ENCODE measurements at regions not wholly inside any gene's neighbourhood (a gene's known extent, or its start where the extent isn't known, plus 50 kb on each side); places are given as distances from the start of the nearest gene placed in this dataset.

DNA sequence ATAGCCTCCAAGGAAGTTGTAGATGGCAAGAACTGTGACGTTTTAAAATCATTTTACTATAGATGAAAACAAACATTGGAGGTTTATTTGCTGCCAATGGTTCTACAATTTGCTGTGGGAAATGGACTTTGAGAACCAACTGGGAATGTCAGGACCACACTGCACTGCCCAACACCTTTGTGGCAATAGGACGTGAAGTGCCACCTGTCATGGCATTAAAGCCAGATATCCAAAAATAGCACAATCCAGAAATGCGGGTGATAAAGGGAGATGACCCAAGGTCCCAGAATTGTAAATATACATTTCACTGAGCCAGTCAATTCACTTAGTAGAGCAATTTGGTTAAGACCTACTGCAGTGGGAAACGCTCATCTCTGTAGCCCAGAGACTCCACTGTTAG, 116.4 kb downstream of the MPP7 start:
- no peaks in the 10 kb centered on the region for H3K9me2 ChIP-seq (ENCODE audit: insufficient read depth, low read length)
- H3K9ac ChIP-seq (ENCODE audit: low read length), result no peak overlapping the region
- no peaks in the 10 kb centered on the region for H3K79me2 ChIP-seq (replicated peaks; ENCODE audit: insufficient read depth, low read length)
- no peaks in the 10 kb centered on the region for H3K9me3 ChIP-seq (ENCODE audit: low read length)
- no peaks in the 10 kb centered on the region for H3F3A ChIP-seq (ENCODE audit: insufficient read depth, low read length, poor library complexity, severe bottlenecking)
- H3K27ac ChIP-seq (ENCODE audit: low read length), result no peak overlapping the region
- H3K36me3 ChIP-seq (ENCODE audit: insufficient read depth, low read length), result no peaks in the 10 kb centered on the region
- no peak overlapping the region for H3K4me2 ChIP-seq (ENCODE audit: low read length)
- H3K4me3 ChIP-seq (ENCODE audit: low read length), result no peak overlapping the region
- no peaks in the 10 kb centered on the region for H4K20me1 ChIP-seq (ENCODE audit: insufficient read depth)
- no peak overlapping the region for H2AFZ ChIP-seq (ENCODE audit: low read depth, low read length)
- TF ChIP-seq TAF1 (IDR thresholded peaks at IDR 0.05; ENCODE audit: low read depth) (no peak), POLR2AphosphoS5 (IDR thresholded peaks at IDR 0.05) (no peak), EP300 (conservative IDR thresholded peaks at IDR 0.05; ENCODE audit: poor library complexity, severe bottlenecking) (no peak), EZH2 (IDR thresholded peaks at IDR 0.05; ENCODE audit: borderline replicate concordance, insufficient read depth, low read length, poor library complexity, severe bottlenecking) (no peak), MXI1 (conservative IDR thresholded peaks at IDR 0.05; ENCODE audit: poor library complexity, severe bottlenecking) (no peak), SMC3 (conservative IDR thresholded peaks at IDR 0.05; ENCODE audit: poor library complexity) (no peak), RAD21 (conservative IDR thresholded peaks at IDR 0.05) (no peak)
- TF ChIP-seq, protein P1, sequence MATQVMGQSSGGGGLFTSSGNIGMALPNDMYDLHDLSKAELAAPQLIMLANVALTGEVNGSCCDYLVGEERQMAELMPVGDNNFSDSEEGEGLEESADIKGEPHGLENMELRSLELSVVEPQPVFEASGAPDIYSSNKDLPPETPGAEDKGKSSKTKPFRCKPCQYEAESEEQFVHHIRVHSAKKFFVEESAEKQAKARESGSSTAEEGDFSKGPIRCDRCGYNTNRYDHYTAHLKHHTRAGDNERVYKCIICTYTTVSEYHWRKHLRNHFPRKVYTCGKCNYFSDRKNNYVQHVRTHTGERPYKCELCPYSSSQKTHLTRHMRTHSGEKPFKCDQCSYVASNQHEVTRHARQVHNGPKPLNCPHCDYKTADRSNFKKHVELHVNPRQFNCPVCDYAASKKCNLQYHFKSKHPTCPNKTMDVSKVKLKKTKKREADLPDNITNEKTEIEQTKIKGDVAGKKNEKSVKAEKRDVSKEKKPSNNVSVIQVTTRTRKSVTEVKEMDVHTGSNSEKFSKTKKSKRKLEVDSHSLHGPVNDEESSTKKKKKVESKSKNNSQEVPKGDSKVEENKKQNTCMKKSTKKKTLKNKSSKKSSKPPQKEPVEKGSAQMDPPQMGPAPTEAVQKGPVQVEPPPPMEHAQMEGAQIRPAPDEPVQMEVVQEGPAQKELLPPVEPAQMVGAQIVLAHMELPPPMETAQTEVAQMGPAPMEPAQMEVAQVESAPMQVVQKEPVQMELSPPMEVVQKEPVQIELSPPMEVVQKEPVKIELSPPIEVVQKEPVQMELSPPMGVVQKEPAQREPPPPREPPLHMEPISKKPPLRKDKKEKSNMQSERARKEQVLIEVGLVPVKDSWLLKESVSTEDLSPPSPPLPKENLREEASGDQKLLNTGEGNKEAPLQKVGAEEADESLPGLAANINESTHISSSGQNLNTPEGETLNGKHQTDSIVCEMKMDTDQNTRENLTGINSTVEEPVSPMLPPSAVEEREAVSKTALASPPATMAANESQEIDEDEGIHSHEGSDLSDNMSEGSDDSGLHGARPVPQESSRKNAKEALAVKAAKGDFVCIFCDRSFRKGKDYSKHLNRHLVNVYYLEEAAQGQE (IDR thresholded peaks at IDR 0.05; ENCODE audit: borderline replicate concordance), result no peak
- TF ChIP-seq, protein P2, sequence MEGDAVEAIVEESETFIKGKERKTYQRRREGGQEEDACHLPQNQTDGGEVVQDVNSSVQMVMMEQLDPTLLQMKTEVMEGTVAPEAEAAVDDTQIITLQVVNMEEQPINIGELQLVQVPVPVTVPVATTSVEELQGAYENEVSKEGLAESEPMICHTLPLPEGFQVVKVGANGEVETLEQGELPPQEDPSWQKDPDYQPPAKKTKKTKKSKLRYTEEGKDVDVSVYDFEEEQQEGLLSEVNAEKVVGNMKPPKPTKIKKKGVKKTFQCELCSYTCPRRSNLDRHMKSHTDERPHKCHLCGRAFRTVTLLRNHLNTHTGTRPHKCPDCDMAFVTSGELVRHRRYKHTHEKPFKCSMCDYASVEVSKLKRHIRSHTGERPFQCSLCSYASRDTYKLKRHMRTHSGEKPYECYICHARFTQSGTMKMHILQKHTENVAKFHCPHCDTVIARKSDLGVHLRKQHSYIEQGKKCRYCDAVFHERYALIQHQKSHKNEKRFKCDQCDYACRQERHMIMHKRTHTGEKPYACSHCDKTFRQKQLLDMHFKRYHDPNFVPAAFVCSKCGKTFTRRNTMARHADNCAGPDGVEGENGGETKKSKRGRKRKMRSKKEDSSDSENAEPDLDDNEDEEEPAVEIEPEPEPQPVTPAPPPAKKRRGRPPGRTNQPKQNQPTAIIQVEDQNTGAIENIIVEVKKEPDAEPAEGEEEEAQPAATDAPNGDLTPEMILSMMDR (IDR thresholded peaks at IDR 0.05; ENCODE audit: poor library complexity, severe bottlenecking), result no peak
- H3K27me3 ChIP-seq (ENCODE audit: insufficient read depth, low read depth, low read length), result no peaks in the 10 kb centered on the region

DNA sequence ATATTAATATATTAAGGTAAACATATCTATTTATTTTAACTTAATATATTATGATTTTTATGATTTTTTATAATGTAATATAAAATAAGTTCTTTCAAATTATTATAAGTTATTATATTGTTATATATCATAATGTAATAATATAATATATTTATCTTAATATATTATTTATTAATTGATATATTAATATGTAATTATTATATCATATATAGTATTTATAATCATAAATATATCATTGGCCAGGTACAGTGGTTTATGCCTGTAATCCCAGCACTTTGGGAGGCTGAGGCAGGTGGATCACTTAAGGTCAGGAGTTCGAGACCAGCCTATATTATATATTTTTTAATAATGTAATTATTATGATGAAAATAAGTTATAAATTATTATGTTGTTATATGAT, 118.1 kb downstream of the MPP7 start:
- Histone ChIP-seq H3K4me3 (ENCODE audit: low read length) (no peak overlapping the region), H4K20me1 (ENCODE audit: insufficient read depth) (no peaks in the 10 kb centered on the region)
- TF ChIP-seq, protein P2 (IDR thresholded peaks at IDR 0.05; ENCODE audit: poor library complexity, severe bottlenecking), result no peak
- TF ChIP-seq TAF1 (IDR thresholded peaks at IDR 0.05; ENCODE audit: low read depth) (no peak), POLR2AphosphoS5 (IDR thresholded peaks at IDR 0.05) (no peak), SMC3 (conservative IDR thresholded peaks at IDR 0.05; ENCODE audit: poor library complexity) (no peak), EZH2 (IDR thresholded peaks at IDR 0.05; ENCODE audit: borderline replicate concordance, insufficient read depth, low read length, poor library complexity, severe bottlenecking) (no peak), RAD21 (conservative IDR thresholded peaks at IDR 0.05) (no peak), MXI1 (conservative IDR thresholded peaks at IDR 0.05; ENCODE audit: poor library complexity, severe bottlenecking) (no peak), EP300 (conservative IDR thresholded peaks at IDR 0.05; ENCODE audit: poor library complexity, severe bottlenecking) (no peak)
- TF ChIP-seq, protein P1 (IDR thresholded peaks at IDR 0.05; ENCODE audit: borderline replicate concordance), result no peak

More for the DNA sequence above, 118.1 kb downstream of the MPP7 start:
- H3K36me3 ChIP-seq (ENCODE audit: insufficient read depth, low read length), result no peaks in the 10 kb centered on the region
- no peak overlapping the region for H3K9ac ChIP-seq (ENCODE audit: low read length)
- no peak overlapping the region for H2AFZ ChIP-seq (ENCODE audit: low read depth, low read length)
- H3K79me2 ChIP-seq (replicated peaks; ENCODE audit: insufficient read depth, low read length), result no peaks in the 10 kb centered on the region
- no peaks in the 10 kb centered on the region for H3K27me3 ChIP-seq (ENCODE audit: insufficient read depth, low read depth, low read length)
- no peaks in the 10 kb centered on the region for H3K9me2 ChIP-seq (ENCODE audit: insufficient read depth, low read length)
- no peaks in the 10 kb centered on the region for H3K9me3 ChIP-seq (ENCODE audit: low read length)
- no peak overlapping the region for H3K4me2 ChIP-seq (ENCODE audit: low read length)
- H3F3A ChIP-seq (ENCODE audit: insufficient read depth, low read length, poor library complexity, severe bottlenecking), result no peaks in the 10 kb centered on the region
- no peak overlapping the region for H3K27ac ChIP-seq (ENCODE audit: low read length)

Data from neural cell (in vitro differentiated cells).